ENCODE measurements at regions not wholly inside any gene's neighbourhood (a gene's known extent, or its start where the extent isn't known, plus 50 kb on each side); places are given as distances from the start of the nearest gene placed in this dataset.

DNA sequence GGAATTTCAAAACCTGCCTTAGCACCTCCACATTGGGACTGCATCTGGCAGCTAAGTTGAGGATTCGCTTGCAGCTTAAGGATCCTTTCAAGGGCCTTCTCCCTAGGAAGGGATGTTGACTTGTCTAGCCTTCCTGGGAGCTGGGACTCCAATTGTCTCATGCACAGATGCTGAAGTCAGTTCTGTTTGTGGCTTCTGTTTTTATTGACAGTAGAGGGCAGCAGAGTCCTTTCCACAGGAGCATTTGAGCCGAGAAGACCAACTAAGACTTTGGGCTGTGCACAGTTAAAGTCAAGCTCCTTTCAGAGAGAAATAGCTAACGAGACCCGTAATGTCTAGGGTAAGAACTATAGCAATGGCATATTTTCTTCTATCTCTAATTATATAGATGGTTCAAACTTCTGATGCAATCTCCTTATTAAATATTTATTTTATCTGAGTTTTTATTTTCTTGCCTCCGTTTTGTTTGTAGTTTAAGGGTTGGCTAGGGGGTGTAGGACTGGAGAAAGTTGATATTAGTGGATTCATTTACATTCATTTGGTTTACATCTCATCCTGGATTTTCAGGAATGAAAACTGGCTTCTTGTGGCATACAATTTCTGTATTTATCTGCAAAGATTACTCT, 59.7 kb upstream of the KBTBD8 start:
- H3K4me1 Mint-ChIP-seq: no peaks in the 10 kb centered on the region
- Histone ChIP-seq H3K36me3 (ENCODE audit: control insufficient read depth in 2 of 3, insufficient read depth in 3 of 3, low read length in 3 of 3) (no peaks in the 10 kb centered on the region), H3K9me3 (ENCODE audit: control insufficient read depth in 2 of 3, low read length in 3 of 3) (no peaks in the 10 kb centered on the region), H3K4me3 (ENCODE audit: low read length) (no peak overlapping the region), H3K4me1 (ENCODE audit: control insufficient read depth in 2 of 2, insufficient read depth in 2 of 2, low read length in 2 of 2) (no peaks in the 10 kb centered on the region), H3K27ac (ENCODE audit: low read depth, low read length) (no peak overlapping the region), H3K27me3 (ENCODE audit: control insufficient read depth in 2 of 2, insufficient read depth in 2 of 2, low read length in 2 of 2) (no peaks in the 10 kb centered on the region)
- DNase-seq (peak in 7 of 9 donors; percentile 10 to 46 (median 38)), ATAC-seq (peak; percentile 54)
- intact Hi-C loops (cut with micrococcal nuclease): loop anchor here (1.0 to 5.0 kb wide), 8 partner anchors 99 to 1955 kb away; no protein-coding TSS in a partner anchor
- peaks cover 0 to 1% (median 0%) of the 10 kb centered on the region in 11 donors for H3K9me3 Mint-ChIP-seq
- H3K27me3 Mint-ChIP-seq: peaks cover 7 to 35% (median 22%) of the 10 kb centered on the region in 5 donors
- POLR2A ChIA-PET: no interaction called here
- CTCF ChIA-PET: interaction anchor here (0.6 to 2.0 kb wide), 11 partner anchors 9 to 1956 kb away, joined by 3 to 12 read pairs (median 4); no protein-coding TSS in a partner anchor
- no peaks in the 10 kb centered on the region for H3K36me3 Mint-ChIP-seq
- no peak overlapping the region for H3K27ac Mint-ChIP-seq
- H3K4me3 Mint-ChIP-seq: no peak overlapping the region

DNA sequence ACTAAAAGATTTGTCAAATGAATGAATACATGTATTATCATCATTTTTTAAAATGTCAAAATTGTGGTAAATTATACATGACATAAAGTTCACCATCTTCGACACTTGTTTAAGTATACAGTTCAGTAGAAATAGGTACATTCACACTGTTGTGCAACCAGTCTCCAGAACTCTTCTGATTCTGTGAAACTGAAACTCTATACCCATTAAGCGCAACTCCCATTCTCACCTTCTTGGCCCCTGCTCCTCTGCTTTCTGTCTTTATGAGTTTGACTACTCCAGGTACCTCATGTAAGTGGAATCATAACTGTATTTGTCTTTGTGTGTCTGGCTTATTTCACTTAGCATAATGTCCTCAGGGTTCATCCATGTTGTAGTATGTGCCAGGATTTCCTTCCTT, 50.1 kb upstream of the KBTBD8 start:
- POLR2A ChIA-PET: no interaction called here
- Histone ChIP-seq H3K4me1 (ENCODE audit: control insufficient read depth in 2 of 2, insufficient read depth in 2 of 2, low read length in 2 of 2) (no peaks in the 10 kb centered on the region), H3K27me3 (ENCODE audit: control insufficient read depth in 2 of 2, insufficient read depth in 2 of 2, low read length in 2 of 2) (no peaks in the 10 kb centered on the region), H3K27ac (ENCODE audit: low read depth, low read length) (no peak overlapping the region), H3K4me3 (ENCODE audit: low read length) (no peak overlapping the region), H3K36me3 (ENCODE audit: control insufficient read depth in 2 of 3, insufficient read depth in 3 of 3, low read length in 3 of 3) (no peaks in the 10 kb centered on the region), H3K9me3 (ENCODE audit: control insufficient read depth in 2 of 3, low read length in 3 of 3) (no peaks in the 10 kb centered on the region)
- CTCF ChIA-PET: interaction anchor here (1.0 kb wide), 1 partner anchor 89 kb away, joined by 3 read pairs; no protein-coding TSS in a partner anchor
- ATAC-seq: no peak
- H3K4me1 Mint-ChIP-seq: no peaks in the 10 kb centered on the region
- peaks cover 0 to 3% (median 0%) of the 10 kb centered on the region in 11 donors for H3K9me3 Mint-ChIP-seq
- peaks cover 0 to 11% (median 5%) of the 10 kb centered on the region in 5 donors for H3K27me3 Mint-ChIP-seq
- no peak overlapping the region for H3K27ac Mint-ChIP-seq
- no peak for DNase-seq
- intact Hi-C loops (cut with micrococcal nuclease): no loop called here
- H3K36me3 Mint-ChIP-seq: no peaks in the 10 kb centered on the region
- no peak overlapping the region for H3K4me3 Mint-ChIP-seq
